A549 (cell line): ENCODE measurements at regions not wholly inside any gene's neighbourhood (a gene's known extent, or its start where the extent isn't known, plus 50 kb on each side); places are given as distances from the start of the nearest gene placed in this dataset.

Source experiments
- CHD2 ChIP-seq: fragments of 150-350 bp; IDR thresholded peaks from 2 replicates; pipeline ENCODE4 v1.6.1; 2014; ENCODE audit warnings: low read length; ENCODE audit not compliant: partially characterized antibody
- CTCF ChIP-seq: fragments of >200 bp; sonication (Bioruptor Twin); formaldehyde crosslinking; IDR thresholded peaks from 3 replicates; pipeline ENCODE4 v1.5.1; 2016
- POLR2A ChIP-seq: IDR thresholded peaks from 2 replicates; pipeline ENCODE4 v1.6.1; 2012; ENCODE audit warnings: mild to moderate bottlenecking, low read length
- RAD21 ChIP-seq, 2 experiments: fragments of >200 bp in 1 of 2; sonication (Bioruptor Twin) in 1 of 2; formaldehyde crosslinking in 1 of 2; IDR thresholded peaks in 1 of 2; conservative IDR thresholded peaks in 1 of 2; 2 replicates in 1 of 2; 3 replicates in 1 of 2; pipeline ENCODE4 v1.6.1; 2012 to 2018; ENCODE audit warnings: inconsistent platforms in 1 of 2
- SMC3 ChIP-seq: fragments of >200 bp; sonication (Bioruptor Twin); formaldehyde crosslinking; IDR thresholded peaks from 3 replicates; pipeline ENCODE4 v1.6.1; 2018; ENCODE audit warnings: inconsistent platforms
- SREBF2 ChIP-seq: fragments of 450-650 bp; IDR thresholded peaks from 2 replicates; pipeline ENCODE4 v1.6.1; 2014; ENCODE audit warnings: mild to moderate bottlenecking, moderate library complexity
- USF2 ChIP-seq: fragments of 450-650 bp; IDR thresholded peaks from 2 replicates; pipeline ENCODE4 v1.6.1; 2014; ENCODE audit warnings: antibody characterized with exemption
- TF ChIP-seq, protein P1 (sequence below): fragments of 200-600 bp; sonication (generic); IDR thresholded peaks from 2 replicates; pipeline ENCODE4 v1.6.1; 2016; ENCODE audit warnings: antibody characterized with exemption, mild to moderate bottlenecking, moderate library complexity

DNA sequence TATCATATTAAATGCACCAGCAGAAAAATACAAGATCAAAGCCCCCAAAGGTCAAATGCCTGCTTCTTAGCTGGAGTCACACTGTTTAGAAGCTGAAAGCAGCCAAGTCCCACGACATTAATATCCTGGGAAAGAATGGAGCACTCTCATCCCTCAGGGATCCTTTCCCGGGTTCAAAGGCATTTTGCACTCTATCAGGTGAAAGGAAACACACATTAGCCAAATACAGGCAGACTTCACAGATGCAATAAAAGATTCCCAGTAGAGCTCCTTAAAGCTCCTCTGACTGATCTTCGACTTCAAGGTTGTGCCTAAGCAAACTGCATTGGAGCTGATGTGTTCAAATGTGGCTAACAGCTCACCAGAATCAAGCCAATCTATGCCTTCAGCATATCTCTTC, 158.4 kb downstream of the RNF152 start:
- TF ChIP-seq USF2 (no peak), RAD21 (conservative IDR thresholded peaks at IDR 0.05 in 1 of 2, IDR thresholded peaks at IDR 0.05 in 1 of 2) (no peak), SREBF2 (no peak), CTCF (no peak), SMC3 (no peak), CHD2 (no peak), POLR2A (no peak)
- TF ChIP-seq, protein P1, sequence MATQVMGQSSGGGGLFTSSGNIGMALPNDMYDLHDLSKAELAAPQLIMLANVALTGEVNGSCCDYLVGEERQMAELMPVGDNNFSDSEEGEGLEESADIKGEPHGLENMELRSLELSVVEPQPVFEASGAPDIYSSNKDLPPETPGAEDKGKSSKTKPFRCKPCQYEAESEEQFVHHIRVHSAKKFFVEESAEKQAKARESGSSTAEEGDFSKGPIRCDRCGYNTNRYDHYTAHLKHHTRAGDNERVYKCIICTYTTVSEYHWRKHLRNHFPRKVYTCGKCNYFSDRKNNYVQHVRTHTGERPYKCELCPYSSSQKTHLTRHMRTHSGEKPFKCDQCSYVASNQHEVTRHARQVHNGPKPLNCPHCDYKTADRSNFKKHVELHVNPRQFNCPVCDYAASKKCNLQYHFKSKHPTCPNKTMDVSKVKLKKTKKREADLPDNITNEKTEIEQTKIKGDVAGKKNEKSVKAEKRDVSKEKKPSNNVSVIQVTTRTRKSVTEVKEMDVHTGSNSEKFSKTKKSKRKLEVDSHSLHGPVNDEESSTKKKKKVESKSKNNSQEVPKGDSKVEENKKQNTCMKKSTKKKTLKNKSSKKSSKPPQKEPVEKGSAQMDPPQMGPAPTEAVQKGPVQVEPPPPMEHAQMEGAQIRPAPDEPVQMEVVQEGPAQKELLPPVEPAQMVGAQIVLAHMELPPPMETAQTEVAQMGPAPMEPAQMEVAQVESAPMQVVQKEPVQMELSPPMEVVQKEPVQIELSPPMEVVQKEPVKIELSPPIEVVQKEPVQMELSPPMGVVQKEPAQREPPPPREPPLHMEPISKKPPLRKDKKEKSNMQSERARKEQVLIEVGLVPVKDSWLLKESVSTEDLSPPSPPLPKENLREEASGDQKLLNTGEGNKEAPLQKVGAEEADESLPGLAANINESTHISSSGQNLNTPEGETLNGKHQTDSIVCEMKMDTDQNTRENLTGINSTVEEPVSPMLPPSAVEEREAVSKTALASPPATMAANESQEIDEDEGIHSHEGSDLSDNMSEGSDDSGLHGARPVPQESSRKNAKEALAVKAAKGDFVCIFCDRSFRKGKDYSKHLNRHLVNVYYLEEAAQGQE, result no peak
